GM23338 (cell line): ENCODE measurements at regions not wholly inside any gene's neighbourhood (a gene's known extent, or its start where the extent isn't known, plus 50 kb on each side); places are given as distances from the start of the nearest gene placed in this dataset.

Experiments
- ATAC-seq: fragments of 200-7000 bp; cut with Tn5 transposase; 3 replicates; pipeline ENCODE4 v1.9.1; 2020
- DNase-seq: peaks from one replicate; pipeline ENCODE4 v3.0.0-alpha.2; 2015; ENCODE audit warnings: low spot score
- H2AFZ ChIP-seq: fragments of 200-600 bp; sonication (generic); 2 replicates; pipeline ENCODE4 v1.8.0; 2016; ENCODE audit warnings: antibody characterized with exemption, mild to moderate bottlenecking, moderate library complexity
- H3F3A ChIP-seq: fragments of 200-600 bp; sonication (generic); replicated peaks from 2 replicates; pipeline ENCODE4 v1.8.0; 2017; ENCODE audit warnings: antibody characterized with exemption, mixed run types, low read depth
- H3K27ac ChIP-seq: fragments of 200-600 bp; sonication (generic); 2 replicates; pipeline ENCODE4 v1.6.1; 2016; ENCODE audit warnings: low read depth
- H3K27me3 ChIP-seq: fragments of 200-600 bp; sonication (generic); 2 replicates; pipeline ENCODE4 v1.8.0; 2016; ENCODE audit warnings: mild to moderate bottlenecking, mixed run types, moderate library complexity; ENCODE audit not compliant: insufficient read depth
- H3K36me3 ChIP-seq: fragments of 200-600 bp; sonication (generic); 2 replicates; pipeline ENCODE4 v1.8.0; 2016; ENCODE audit warnings: mild to moderate bottlenecking; ENCODE audit not compliant: insufficient read depth
- H3K4me1 ChIP-seq: fragments of 200-600 bp; sonication (generic); 2 replicates; pipeline ENCODE4 v1.8.0; 2016; ENCODE audit warnings: mild to moderate bottlenecking, moderate library complexity; ENCODE audit not compliant: insufficient read depth
- H3K4me2 ChIP-seq: fragments of 200-600 bp; sonication (generic); 2 replicates; pipeline ENCODE4 v1.7.1; 2017; ENCODE audit warnings: mixed run types
- H3K4me3 ChIP-seq: fragments of 200-600 bp; sonication (generic); 2 replicates; pipeline ENCODE4 v1.6.1; 2016; ENCODE audit warnings: mixed run types
- H3K79me2 ChIP-seq: fragments of 200-600 bp; sonication (generic); replicated peaks from 2 replicates; pipeline ENCODE4 v1.8.0; 2017; ENCODE audit warnings: mild to moderate bottlenecking; ENCODE audit not compliant: insufficient read depth
- H3K9me2 ChIP-seq: fragments of 200-600 bp; sonication (generic); 2 replicates; pipeline ENCODE4 v1.8.0; 2017; ENCODE audit not compliant: insufficient read depth
- H4K20me1 ChIP-seq: fragments of 200-600 bp; sonication (generic); replicated peaks from 2 replicates; pipeline ENCODE4 v1.8.0; 2017; ENCODE audit warnings: mild to moderate bottlenecking; ENCODE audit not compliant: insufficient read depth
- H3K27ac Mint-ChIP-seq: 2 replicates; pipeline ENCODE4 v1.8.0; 2020; ENCODE audit warnings: inconsistent platforms, mild to moderate bottlenecking, moderate library complexity, mixed read lengths
- H3K27me3 Mint-ChIP-seq: 3 replicates; pipeline ENCODE4 v1.8.0; 2022; ENCODE audit warnings: low read depth, mild to moderate bottlenecking, moderate library complexity, mixed read lengths, inconsistent platforms; ENCODE audit not compliant: insufficient read depth, poor library complexity
- H3K36me3 Mint-ChIP-seq: 3 replicates; pipeline ENCODE4 v1.8.0; 2021; ENCODE audit warnings: low read depth, mild to moderate bottlenecking, inconsistent platforms, moderate library complexity, mixed read lengths
- H3K4me1 Mint-ChIP-seq: 3 replicates; pipeline ENCODE4 v1.8.0; 2020; ENCODE audit warnings: mild to moderate bottlenecking, inconsistent platforms, mixed read lengths
- H3K4me3 Mint-ChIP-seq: 3 replicates; pipeline ENCODE4 v1.8.0; 2021; ENCODE audit warnings: moderate library complexity, mild to moderate bottlenecking, inconsistent platforms, mixed read lengths
- H3K9me3 Mint-ChIP-seq: 3 replicates; pipeline ENCODE4 v1.8.0; 2020; ENCODE audit warnings: moderate library complexity, mild to moderate bottlenecking, inconsistent platforms, mixed read lengths
- CREB1 ChIP-seq: fragments of 250-450 bp; sonication (Bioruptor Pico); IDR thresholded peaks from 2 replicates; pipeline ENCODE4 v1.5.0; 2020; ENCODE audit warnings: low read depth, mild to moderate bottlenecking, moderate library complexity
- EZH2 ChIP-seq: fragments of 200-600 bp; sonication (generic); IDR thresholded peaks from one replicate; pipeline ENCODE4 v1.8.0; 2017; ENCODE audit warnings: antibody characterized with exemption, mild to moderate bottlenecking, low read depth; ENCODE audit not compliant: unreplicated experiment
- EZH2phosphoT487 ChIP-seq: fragments of 200-600 bp; sonication (generic); IDR thresholded peaks from one replicate; pipeline ENCODE4 v1.8.1; 2018; ENCODE audit warnings: antibody characterized with exemption; ENCODE audit not compliant: unreplicated experiment
- NANOG ChIP-seq: IDR thresholded peaks from 2 replicates; pipeline ENCODE4 v1.6.1; 2016; ENCODE audit warnings: antibody characterized with exemption, borderline replicate concordance
- POLR2AphosphoS5 ChIP-seq: IDR thresholded peaks from 2 replicates; pipeline ENCODE4 v1.6.1; 2016; ENCODE audit warnings: antibody characterized with exemption, low read depth
- STAT1 ChIP-seq: IDR thresholded peaks from one replicate; pipeline ENCODE4 v1.6.1; 2016; ENCODE audit warnings: antibody characterized with exemption; ENCODE audit not compliant: unreplicated experiment
- ZNF114 ChIP-seq: fragments of 250-450 bp; sonication (Bioruptor Pico); IDR thresholded peaks from 2 replicates; pipeline ENCODE4 v1.5.0; 2020; ENCODE audit warnings: mild to moderate bottlenecking, moderate library complexity
- ZNF331 ChIP-seq: fragments of 250-450 bp; sonication (Bioruptor Pico); IDR thresholded peaks from 2 replicates; pipeline ENCODE4 v1.5.0; 2020; ENCODE audit warnings: low read depth, mild to moderate bottlenecking, moderate library complexity
- TF ChIP-seq, protein P1 (sequence below), 2 experiments: fragments of 200-600 bp in 1 of 2; sonication (generic) in 1 of 2; conservative IDR thresholded peaks; 2 replicates each; pipeline versions ENCODE4 v1.5.1 to v1.6.1; 2016 to 2017; ENCODE audit warnings: antibody characterized with exemption in 2 of 2, low read depth in 2 of 2, mild to moderate bottlenecking in 2 of 2, moderate library complexity in 1 of 2
- TF ChIP-seq, protein P2 (sequence below): IDR thresholded peaks from one replicate; pipeline ENCODE4 v1.6.1; 2018; ENCODE audit warnings: antibody characterized with exemption; ENCODE audit not compliant: unreplicated experiment
- TF ChIP-seq, protein P3 (sequence below): IDR thresholded peaks from 2 replicates; pipeline ENCODE4 v1.6.1; 2016; ENCODE audit warnings: antibody characterized with exemption

DNA sequence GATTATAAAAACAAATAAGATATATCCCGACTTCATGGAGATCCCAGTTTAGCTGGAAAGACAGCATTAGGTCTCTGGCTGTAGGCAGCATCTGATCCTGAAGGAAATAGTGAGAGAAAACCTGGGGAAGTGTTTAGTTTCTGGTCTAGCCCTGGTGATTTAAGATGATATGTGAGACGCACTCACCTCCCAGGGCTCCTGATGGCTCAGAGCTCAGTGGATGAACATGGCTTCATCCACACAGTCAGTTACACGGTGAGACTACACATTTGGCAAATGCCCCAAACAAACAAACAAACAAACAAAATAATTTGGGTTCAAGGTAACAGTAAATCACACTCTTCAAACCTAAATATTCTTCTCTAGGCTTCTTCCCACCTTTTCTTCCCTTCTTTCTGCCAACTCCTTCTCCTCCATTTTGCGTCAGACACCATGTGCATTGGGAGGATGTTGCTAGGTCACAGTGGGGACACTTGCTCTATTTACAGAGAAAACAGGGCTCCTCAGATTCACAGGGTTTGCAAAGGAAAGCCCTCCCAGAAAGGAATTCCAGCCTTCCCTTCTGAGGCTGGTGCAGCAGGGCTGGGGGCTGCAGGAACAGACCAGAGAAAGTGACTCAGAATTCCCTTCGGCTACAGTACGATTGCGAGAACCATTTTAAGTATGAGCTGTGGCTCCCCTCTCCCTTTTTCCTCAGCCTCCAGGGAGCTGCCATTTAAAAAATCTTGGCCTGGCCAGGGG is 59.6 kb upstream of the SALL4 start (continued):
- TF ChIP-seq, protein P1, sequence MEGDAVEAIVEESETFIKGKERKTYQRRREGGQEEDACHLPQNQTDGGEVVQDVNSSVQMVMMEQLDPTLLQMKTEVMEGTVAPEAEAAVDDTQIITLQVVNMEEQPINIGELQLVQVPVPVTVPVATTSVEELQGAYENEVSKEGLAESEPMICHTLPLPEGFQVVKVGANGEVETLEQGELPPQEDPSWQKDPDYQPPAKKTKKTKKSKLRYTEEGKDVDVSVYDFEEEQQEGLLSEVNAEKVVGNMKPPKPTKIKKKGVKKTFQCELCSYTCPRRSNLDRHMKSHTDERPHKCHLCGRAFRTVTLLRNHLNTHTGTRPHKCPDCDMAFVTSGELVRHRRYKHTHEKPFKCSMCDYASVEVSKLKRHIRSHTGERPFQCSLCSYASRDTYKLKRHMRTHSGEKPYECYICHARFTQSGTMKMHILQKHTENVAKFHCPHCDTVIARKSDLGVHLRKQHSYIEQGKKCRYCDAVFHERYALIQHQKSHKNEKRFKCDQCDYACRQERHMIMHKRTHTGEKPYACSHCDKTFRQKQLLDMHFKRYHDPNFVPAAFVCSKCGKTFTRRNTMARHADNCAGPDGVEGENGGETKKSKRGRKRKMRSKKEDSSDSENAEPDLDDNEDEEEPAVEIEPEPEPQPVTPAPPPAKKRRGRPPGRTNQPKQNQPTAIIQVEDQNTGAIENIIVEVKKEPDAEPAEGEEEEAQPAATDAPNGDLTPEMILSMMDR (conservative IDR thresholded peaks at IDR 0.05; ENCODE audit: low read depth in 2 of 2): no peak
- TF ChIP-seq EZH2 (no peak), ZNF331 (CRISPR knock-in tag) (no peak)
- TF ChIP-seq, protein P2, sequence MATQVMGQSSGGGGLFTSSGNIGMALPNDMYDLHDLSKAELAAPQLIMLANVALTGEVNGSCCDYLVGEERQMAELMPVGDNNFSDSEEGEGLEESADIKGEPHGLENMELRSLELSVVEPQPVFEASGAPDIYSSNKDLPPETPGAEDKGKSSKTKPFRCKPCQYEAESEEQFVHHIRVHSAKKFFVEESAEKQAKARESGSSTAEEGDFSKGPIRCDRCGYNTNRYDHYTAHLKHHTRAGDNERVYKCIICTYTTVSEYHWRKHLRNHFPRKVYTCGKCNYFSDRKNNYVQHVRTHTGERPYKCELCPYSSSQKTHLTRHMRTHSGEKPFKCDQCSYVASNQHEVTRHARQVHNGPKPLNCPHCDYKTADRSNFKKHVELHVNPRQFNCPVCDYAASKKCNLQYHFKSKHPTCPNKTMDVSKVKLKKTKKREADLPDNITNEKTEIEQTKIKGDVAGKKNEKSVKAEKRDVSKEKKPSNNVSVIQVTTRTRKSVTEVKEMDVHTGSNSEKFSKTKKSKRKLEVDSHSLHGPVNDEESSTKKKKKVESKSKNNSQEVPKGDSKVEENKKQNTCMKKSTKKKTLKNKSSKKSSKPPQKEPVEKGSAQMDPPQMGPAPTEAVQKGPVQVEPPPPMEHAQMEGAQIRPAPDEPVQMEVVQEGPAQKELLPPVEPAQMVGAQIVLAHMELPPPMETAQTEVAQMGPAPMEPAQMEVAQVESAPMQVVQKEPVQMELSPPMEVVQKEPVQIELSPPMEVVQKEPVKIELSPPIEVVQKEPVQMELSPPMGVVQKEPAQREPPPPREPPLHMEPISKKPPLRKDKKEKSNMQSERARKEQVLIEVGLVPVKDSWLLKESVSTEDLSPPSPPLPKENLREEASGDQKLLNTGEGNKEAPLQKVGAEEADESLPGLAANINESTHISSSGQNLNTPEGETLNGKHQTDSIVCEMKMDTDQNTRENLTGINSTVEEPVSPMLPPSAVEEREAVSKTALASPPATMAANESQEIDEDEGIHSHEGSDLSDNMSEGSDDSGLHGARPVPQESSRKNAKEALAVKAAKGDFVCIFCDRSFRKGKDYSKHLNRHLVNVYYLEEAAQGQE: no peak

- Histone ChIP-seq H3K27me3 (no peaks in the 10 kb centered on the region), H3K9me2 (no peaks in the 10 kb centered on the region), H3K79me2 (no peaks in the 10 kb centered on the region), H3K4me1 (no peaks in the 10 kb centered on the region), H3K36me3 (no peaks in the 10 kb centered on the region), H2AFZ (peak overlapping the region; percentile 23; the same call in 1 of the 2 replicates), H4K20me1 (no peaks in the 10 kb centered on the region), H3K27ac (no peak overlapping the region), H3K4me3 (no peak overlapping the region), H3F3A (no peaks in the 10 kb centered on the region), H3K4me2 (no peak overlapping the region)
- Mint-ChIP-seq H3K4me3 (no peak overlapping the region), H3K27ac (no peak overlapping the region), H3K9me3 (no peaks in the 10 kb centered on the region), H3K27me3 (peaks cover 16% of the 10 kb centered on the region), H3K36me3 (no peaks in the 10 kb centered on the region), H3K4me1 (peaks cover 14% of the 10 kb centered on the region)
- DNase-seq (no peak), ATAC-seq (no peak)
- TF ChIP-seq ZNF331 (CRISPR knock-in tag) (no peak), NANOG (no peak), POLR2AphosphoS5 (no peak), ZNF114 (CRISPR knock-in tag) (no peak), CREB1 (CRISPR knock-in tag) (no peak), STAT1 (no peak), EZH2phosphoT487 (no peak)
- TF ChIP-seq, protein P3, sequence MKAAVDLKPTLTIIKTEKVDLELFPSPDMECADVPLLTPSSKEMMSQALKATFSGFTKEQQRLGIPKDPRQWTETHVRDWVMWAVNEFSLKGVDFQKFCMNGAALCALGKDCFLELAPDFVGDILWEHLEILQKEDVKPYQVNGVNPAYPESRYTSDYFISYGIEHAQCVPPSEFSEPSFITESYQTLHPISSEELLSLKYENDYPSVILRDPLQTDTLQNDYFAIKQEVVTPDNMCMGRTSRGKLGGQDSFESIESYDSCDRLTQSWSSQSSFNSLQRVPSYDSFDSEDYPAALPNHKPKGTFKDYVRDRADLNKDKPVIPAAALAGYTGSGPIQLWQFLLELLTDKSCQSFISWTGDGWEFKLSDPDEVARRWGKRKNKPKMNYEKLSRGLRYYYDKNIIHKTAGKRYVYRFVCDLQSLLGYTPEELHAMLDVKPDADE: no peak
Observed at GRCh38 chr20:51860111-51860882, 58.0 kb upstream of the SALL4 start.
